AG09309 (cell line): ENCODE measurements at regions not wholly inside any gene's neighbourhood (a gene's known extent, or its start where the extent isn't known, plus 50 kb on each side); places are given as distances from the start of the nearest gene placed in this dataset.

Experiments
- DNase-seq: peaks from one replicate; pipeline ENCODE4 v3.0.0-alpha.2; 2010; ENCODE audit warnings: low read depth
- H3K4me3 ChIP-seq: 2 replicates; pipeline ENCODE4 v1.5.1; 2011; ENCODE audit warnings: mild to moderate bottlenecking, low read depth, low read length, moderate library complexity; ENCODE audit not compliant: control insufficient read depth
- TF ChIP-seq, protein P1 (sequence below): IDR thresholded peaks from 2 replicates; pipeline ENCODE4 v1.5.1; 2011; ENCODE audit warnings: mild to moderate bottlenecking, low read depth, low read length, inconsistent platforms; ENCODE audit not compliant: insufficient read depth, control insufficient read depth; ENCODE audit errors: missing control alignments

DNA sequence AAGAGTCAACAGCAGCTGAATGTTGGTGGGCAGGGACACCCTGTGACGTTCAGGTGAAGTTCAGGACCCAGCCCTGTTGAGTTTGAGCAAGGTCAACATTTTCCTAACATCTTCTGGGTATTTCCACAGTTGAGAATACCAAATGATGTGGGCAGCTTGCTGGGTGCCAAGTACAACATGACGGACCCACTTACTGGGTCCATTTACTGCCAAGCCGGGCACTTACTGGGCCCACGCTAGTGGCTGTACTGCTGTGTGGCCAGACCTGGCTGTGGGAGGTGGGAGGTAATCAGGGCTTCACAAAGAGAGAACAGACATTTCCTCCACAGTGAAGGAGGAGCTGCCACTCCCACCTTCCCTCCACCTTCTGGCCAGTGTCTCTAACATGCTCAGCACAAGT, 99.2 kb downstream of the PSMG1 start:
- DNase-seq: no peak
- TF ChIP-seq, protein P1, sequence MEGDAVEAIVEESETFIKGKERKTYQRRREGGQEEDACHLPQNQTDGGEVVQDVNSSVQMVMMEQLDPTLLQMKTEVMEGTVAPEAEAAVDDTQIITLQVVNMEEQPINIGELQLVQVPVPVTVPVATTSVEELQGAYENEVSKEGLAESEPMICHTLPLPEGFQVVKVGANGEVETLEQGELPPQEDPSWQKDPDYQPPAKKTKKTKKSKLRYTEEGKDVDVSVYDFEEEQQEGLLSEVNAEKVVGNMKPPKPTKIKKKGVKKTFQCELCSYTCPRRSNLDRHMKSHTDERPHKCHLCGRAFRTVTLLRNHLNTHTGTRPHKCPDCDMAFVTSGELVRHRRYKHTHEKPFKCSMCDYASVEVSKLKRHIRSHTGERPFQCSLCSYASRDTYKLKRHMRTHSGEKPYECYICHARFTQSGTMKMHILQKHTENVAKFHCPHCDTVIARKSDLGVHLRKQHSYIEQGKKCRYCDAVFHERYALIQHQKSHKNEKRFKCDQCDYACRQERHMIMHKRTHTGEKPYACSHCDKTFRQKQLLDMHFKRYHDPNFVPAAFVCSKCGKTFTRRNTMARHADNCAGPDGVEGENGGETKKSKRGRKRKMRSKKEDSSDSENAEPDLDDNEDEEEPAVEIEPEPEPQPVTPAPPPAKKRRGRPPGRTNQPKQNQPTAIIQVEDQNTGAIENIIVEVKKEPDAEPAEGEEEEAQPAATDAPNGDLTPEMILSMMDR: no peak
- H3K4me3 ChIP-seq: no peak overlapping the region

DNA sequence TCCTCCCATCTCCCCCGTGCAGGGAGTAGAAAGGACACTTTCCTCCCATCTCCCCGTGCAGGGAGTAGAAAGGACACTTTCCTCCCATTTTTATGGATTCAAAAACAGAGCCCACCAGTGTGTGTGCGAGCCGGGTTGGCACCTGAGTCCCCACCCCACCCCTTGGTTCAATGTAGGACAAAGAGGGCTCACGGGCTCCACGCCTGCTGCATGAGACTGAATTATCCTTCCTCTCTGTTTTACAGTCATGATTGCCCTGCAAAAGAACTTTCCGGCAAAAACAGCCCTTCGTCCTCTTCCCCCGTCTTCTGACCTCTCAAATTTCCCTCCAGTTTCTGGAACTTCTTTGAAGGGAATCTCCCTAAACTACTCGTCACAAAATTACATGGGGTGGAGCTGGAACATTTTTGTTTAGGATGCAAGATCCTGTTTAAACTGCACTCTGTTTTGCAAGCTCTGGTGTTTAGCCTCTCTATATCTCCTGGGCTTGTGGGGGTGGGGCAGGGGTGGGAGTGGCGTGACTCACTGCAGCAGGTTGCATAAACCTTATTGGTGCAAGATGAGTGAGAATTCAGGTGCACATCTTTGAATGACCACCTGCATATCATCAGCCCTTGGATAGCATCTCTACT, 99.8 kb downstream of the PSMG1 start:
- TF ChIP-seq, protein P1: no peak
- no peak overlapping the region for H3K4me3 ChIP-seq

DNA sequence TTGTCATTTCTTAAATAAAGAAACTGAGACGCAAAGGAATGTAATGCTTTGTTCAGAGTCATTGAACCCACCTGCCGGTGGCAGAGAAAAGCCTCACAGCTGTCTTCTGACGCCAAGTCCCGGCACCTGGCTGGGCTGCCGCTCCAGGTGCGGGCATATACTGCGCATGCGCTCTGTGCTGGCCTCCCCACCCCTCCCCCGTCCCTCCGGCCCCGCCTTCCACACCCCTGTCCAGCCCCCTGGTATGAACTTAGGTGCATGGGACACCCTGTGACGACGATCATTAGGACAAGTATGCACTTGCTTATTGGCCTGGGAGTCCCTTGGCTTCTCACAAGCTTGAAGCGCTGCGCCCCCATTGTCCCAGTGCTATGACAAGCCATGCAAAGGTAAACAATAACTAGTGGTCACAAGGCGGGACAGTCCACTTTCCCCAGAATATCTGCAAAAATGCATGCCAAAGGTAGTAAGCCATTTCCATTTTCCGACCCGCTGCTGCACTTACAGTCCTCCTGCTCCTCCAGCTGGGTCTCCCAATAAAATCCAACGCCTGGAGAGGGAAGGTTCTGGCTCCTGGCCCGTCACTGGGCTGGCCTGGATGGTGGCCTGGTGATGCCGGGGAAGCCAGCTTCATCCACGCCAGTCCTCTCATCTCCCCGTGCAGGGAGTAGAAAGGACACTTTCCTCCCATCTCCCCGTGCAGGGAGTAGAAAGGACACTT, 100.4 kb downstream of the PSMG1 start:
- no peak overlapping the region for H3K4me3 ChIP-seq
- no peak for DNase-seq
- TF ChIP-seq, protein P1: no peak

More for the DNA sequence above, 99.8 kb downstream of the PSMG1 start:
- no peak for DNase-seq

DNA sequence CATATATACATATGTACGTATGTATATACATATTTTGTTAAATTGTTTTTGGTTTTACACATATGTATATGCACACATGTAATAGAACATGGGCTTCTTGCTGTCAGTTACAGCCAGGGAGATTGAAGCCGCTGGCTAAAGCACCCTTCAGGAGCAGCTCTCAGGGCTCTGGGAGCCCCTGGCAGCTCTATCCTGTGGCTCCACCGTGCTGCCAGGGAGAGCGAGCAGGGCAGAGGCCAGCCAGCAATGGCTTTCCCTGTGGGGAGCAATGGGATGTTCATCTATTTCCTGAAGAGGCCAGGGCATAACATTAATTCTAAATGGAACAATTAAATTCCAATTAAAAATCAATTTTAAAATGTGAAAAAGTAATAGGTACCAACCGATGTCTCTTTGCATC, 102.9 kb downstream of the PSMG1 start:
- DNase-seq: no peak
- H3K4me3 ChIP-seq: no peak overlapping the region
- TF ChIP-seq, protein P1: no peak

DNA sequence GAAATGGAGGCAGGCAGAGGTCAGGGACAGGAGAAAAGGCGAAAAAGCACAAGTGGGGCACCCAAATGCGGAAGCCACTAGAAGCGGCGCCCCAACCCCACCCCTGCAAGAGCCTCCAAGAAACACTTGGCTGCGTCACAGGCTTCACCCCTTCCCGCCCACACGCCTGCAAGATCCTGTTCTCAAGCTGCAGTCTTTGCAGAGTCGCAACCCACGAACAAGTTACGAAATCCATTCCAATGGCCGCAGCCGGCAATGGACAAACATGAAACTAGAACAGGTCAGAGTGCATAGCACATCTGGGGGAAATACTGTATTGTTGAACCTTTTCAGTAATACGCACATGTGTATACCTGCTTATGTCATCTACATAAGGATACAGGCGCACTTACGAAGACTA, 103.6 kb downstream of the PSMG1 start:
- H3K4me3 ChIP-seq: no peak overlapping the region
- DNase-seq: no peak
- TF ChIP-seq, protein P1: no peak

DNA sequence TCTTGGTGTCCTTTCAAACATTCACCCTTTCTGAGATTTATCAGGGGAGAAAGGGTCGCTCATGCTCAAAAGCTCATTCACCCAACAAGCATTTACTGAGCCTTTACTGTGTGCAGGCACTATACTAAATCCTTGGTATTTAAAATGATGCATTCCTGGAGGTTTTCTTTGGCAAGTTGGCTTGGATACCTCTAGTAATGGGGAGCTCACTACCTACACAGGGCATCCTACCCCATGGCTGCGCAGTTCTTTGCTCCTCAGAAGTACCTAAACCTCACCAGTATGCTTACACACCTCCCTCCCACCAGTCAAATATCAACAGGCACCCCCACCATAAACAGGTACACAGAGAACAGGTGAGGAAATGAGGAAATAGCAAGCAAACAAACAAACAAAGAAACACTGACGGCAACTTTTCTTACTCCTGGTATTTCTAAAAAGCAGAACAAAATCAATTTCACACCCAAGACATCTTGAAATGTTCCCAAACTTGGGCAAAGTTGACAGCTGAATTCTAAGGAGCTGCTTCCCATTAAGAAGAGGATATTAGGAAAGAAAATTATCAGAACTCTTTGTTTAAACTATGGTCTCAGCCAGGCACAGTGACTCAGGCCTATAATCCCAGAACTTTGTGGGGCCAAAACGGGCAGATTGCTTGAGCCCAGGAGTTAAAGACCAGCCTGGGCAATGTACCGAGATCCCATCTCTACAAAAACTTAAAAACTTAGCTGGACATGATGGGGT, 104.8 kb downstream of the PSMG1 start:
- no peak overlapping the region for H3K4me3 ChIP-seq
- TF ChIP-seq, protein P1: no peak
- DNase-seq: no peak
